A549 (cell line): ENCODE measurements at regions not wholly inside any gene's neighbourhood (a gene's known extent, or its start where the extent isn't known, plus 50 kb on each side); places are given as distances from the start of the nearest gene placed in this dataset.

Experiments used
- ATAC-seq, 2 experiments: fragments of 200-7000 bp in 1 of 2; fragments of >200 bp in 1 of 2; cut with Nextera tagmentation in 1 of 2; cut with Tn5 transposase in 1 of 2; 3 replicates each; pipeline versions ENCODE4 v1.8.0 to v1.9.1; 2018 to 2020; ENCODE audit warnings: mild to moderate bottlenecking in 1 of 2, moderate library complexity in 1 of 2
- CTCF ChIA-PET: fragments of 300-600 bp; sonication (Branson Sonifier 250); formaldehyde crosslinking; extraction: SDS; loops from one replicate; lab custom pipeline; 2021; ENCODE audit warnings: antibody characterized with exemption, inconsistent platforms; lab: Yijun Ruan, JAX
- POLR2A ChIA-PET: fragments of 350-600 bp; formaldehyde crosslinking; extraction: SDS; loops from one replicate; lab custom pipeline; 2021; ENCODE audit warnings: antibody characterized with exemption, inconsistent platforms; lab: Yijun Ruan, JAX
- DNase-seq, 2 experiments: peaks; one replicate each; pipeline versions ENCODE4 v3.0.0 to v3.0.0-alpha.2; 2011 to 2016; ENCODE audit warnings: low read depth in 1 of 2, low spot score in 1 of 2
- FAIRE-seq: peaks from 2 replicates; lab custom pipeline; 2011; peaks lifted over from hg19 to GRCh38; lab: Jason Lieb, UNC
- H3K27ac ChIP-seq, 2 experiments: fragments of >200 bp; sonication (Bioruptor Twin); formaldehyde crosslinking; 3 replicates each; pipeline ENCODE4 v1.5.1; 2016 to 2017
- H3K4me1 ChIP-seq: fragments of >200 bp; sonication (Bioruptor Twin); formaldehyde crosslinking; 3 replicates; pipeline ENCODE4 v1.6.1; 2016
- H3K4me2 ChIP-seq: fragments of >200 bp; sonication (Bioruptor Twin); formaldehyde crosslinking; 3 replicates; pipeline ENCODE4 v1.6.1; 2016
- H3K4me3 ChIP-seq: fragments of >200 bp; sonication (Bioruptor Twin); formaldehyde crosslinking; 3 replicates; pipeline ENCODE4 v1.5.1; 2016
- H3K9me3 ChIP-seq: fragments of >200 bp; sonication (Bioruptor Twin); formaldehyde crosslinking; 3 replicates; pipeline ENCODE4 v1.6.1; 2016
- CBX2 ChIP-seq: fragments of 200-600 bp; sonication (generic); IDR thresholded peaks from 2 replicates; pipeline ENCODE4 v1.6.1; 2016; ENCODE audit warnings: low read depth, mild to moderate bottlenecking, borderline replicate concordance
- CBX8 ChIP-seq: fragments of 200-600 bp; sonication (generic); IDR thresholded peaks from 2 replicates; pipeline ENCODE4 v1.6.1; 2016
- CEBPB ChIP-seq, 2 experiments: fragments of >200 bp in 1 of 2; sonication (Bioruptor Twin) in 1 of 2; formaldehyde crosslinking in 1 of 2; IDR thresholded peaks; 2 replicates each; pipeline ENCODE4 v1.6.1; 2012 to 2016
- CHD4 ChIP-seq: fragments of 200-600 bp; sonication (generic); IDR thresholded peaks from 2 replicates; pipeline ENCODE4 v1.6.1; 2016; ENCODE audit warnings: antibody characterized with exemption, mild to moderate bottlenecking, borderline replicate concordance
- EHMT2 ChIP-seq: fragments of 200-600 bp; sonication (generic); IDR thresholded peaks from 2 replicates; pipeline ENCODE4 v1.6.1; 2016; ENCODE audit warnings: antibody characterized with exemption, low read depth, mild to moderate bottlenecking, moderate library complexity
- EP300 ChIP-seq, 2 experiments: fragments of >200 bp; sonication (Bioruptor Twin); formaldehyde crosslinking; IDR thresholded peaks; 2 replicates in 1 of 2; 3 replicates in 1 of 2; pipeline ENCODE4 v1.6.1; 2016 to 2017
- ESRRA ChIP-seq: fragments of 150-350 bp; IDR thresholded peaks from 2 replicates; pipeline ENCODE4 v1.6.1; 2014; ENCODE audit warnings: mild to moderate bottlenecking, low read length, borderline replicate concordance
- FOSB ChIP-seq: fragments of 250-450 bp; sonication (Bioruptor Pico); IDR thresholded peaks from 2 replicates; pipeline ENCODE4 v1.5.0; 2020; ENCODE audit warnings: mild to moderate bottlenecking, moderate library complexity
- FOSL2 ChIP-seq, 2 experiments: fragments of 450-650 bp in 1 of 2; fragments of >200 bp in 1 of 2; sonication (Bioruptor Twin) in 1 of 2; formaldehyde crosslinking; IDR thresholded peaks; 2 replicates each; pipeline versions ENCODE4 v1.5.0 to v1.6.1; 2016 to 2020; ENCODE audit warnings: mild to moderate bottlenecking in 1 of 2, moderate library complexity in 1 of 2
- FOXS1 ChIP-seq: fragments of 250-450 bp; sonication (Bioruptor Pico); IDR thresholded peaks from 2 replicates; pipeline ENCODE4 v1.5.0; 2020; ENCODE audit warnings: mild to moderate bottlenecking, moderate library complexity
- GATA3 ChIP-seq: IDR thresholded peaks from 2 replicates; pipeline ENCODE4 v1.6.1; 2012; ENCODE audit warnings: borderline replicate concordance
- JUNB ChIP-seq: fragments of >200 bp; sonication (Bioruptor Twin); formaldehyde crosslinking; IDR thresholded peaks from 2 replicates; pipeline ENCODE4 v1.6.1; 2016
- KDM1A ChIP-seq: fragments of 200-600 bp; sonication (generic); IDR thresholded peaks from 2 replicates; pipeline ENCODE4 v1.6.1; 2016; ENCODE audit warnings: low read depth, mild to moderate bottlenecking
- MAZ ChIP-seq: fragments of 150-350 bp; IDR thresholded peaks from 2 replicates; pipeline ENCODE4 v1.6.1; 2014; ENCODE audit warnings: antibody characterized with exemption, low read depth, low read length, borderline replicate concordance
- POLR2A ChIP-seq: IDR thresholded peaks from 2 replicates; pipeline ENCODE4 v1.6.1; 2012; ENCODE audit warnings: mild to moderate bottlenecking, low read length
- RARB ChIP-seq: fragments of 250-450 bp; sonication (Bioruptor Pico); IDR thresholded peaks from 2 replicates; pipeline ENCODE4 v1.8.0; 2021; ENCODE audit warnings: mild to moderate bottlenecking, moderate library complexity
- RCOR1 ChIP-seq: fragments of 150-350 bp; IDR thresholded peaks from 2 replicates; pipeline ENCODE4 v1.6.1; 2014; ENCODE audit warnings: antibody characterized with exemption, low read length, low read depth
- RFX5 ChIP-seq: fragments of 450-650 bp; IDR thresholded peaks from 2 replicates; pipeline ENCODE4 v1.7.1; 2014; ENCODE audit warnings: antibody characterized with exemption, mild to moderate bottlenecking, moderate library complexity
- RNF2 ChIP-seq: fragments of 200-600 bp; sonication (generic); IDR thresholded peaks from 2 replicates; pipeline ENCODE4 v1.6.1; 2016; ENCODE audit warnings: low read depth, mild to moderate bottlenecking, antibody characterized with exemption, moderate library complexity, borderline replicate concordance
- SMC3 ChIP-seq: fragments of >200 bp; sonication (Bioruptor Twin); formaldehyde crosslinking; IDR thresholded peaks from 3 replicates; pipeline ENCODE4 v1.6.1; 2018; ENCODE audit warnings: inconsistent platforms
- SREBF2 ChIP-seq: fragments of 450-650 bp; IDR thresholded peaks from 2 replicates; pipeline ENCODE4 v1.6.1; 2014; ENCODE audit warnings: mild to moderate bottlenecking, moderate library complexity
- TP53 ChIP-seq: fragments of 250-450 bp; sonication (Bioruptor Pico); IDR thresholded peaks from 2 replicates; pipeline ENCODE4 v1.5.0; 2021; ENCODE audit warnings: mild to moderate bottlenecking, moderate library complexity
- ZSCAN20 ChIP-seq: fragments of 250-450 bp; sonication (Bioruptor Pico); IDR thresholded peaks from 2 replicates; pipeline ENCODE4 v1.8.0; 2022; ENCODE audit warnings: mild to moderate bottlenecking, moderate library complexity
- WGBS: methylation state at CpG from one replicate; pipeline ENCODE4 v1.1.6; 2017; ENCODE audit errors: missing lambda C conversion rate; 5-methylcytosine and 5-hydroxymethylcytosine counted together
- TF ChIP-seq, protein P1 (sequence below): fragments of 150-350 bp; IDR thresholded peaks from 2 replicates; pipeline ENCODE4 v1.6.1; 2014; ENCODE audit warnings: low read depth, mild to moderate bottlenecking, low read length
- TF ChIP-seq, protein P2 (sequence below): IDR thresholded peaks from 2 replicates; pipeline ENCODE4 v1.6.1; 2012
- TF ChIP-seq, protein P3 (sequence below): fragments of 250-450 bp; sonication (Bioruptor Pico); IDR thresholded peaks from 2 replicates; pipeline ENCODE4 v1.5.0; 2021; ENCODE audit warnings: mild to moderate bottlenecking, moderate library complexity, borderline replicate concordance

DNA sequence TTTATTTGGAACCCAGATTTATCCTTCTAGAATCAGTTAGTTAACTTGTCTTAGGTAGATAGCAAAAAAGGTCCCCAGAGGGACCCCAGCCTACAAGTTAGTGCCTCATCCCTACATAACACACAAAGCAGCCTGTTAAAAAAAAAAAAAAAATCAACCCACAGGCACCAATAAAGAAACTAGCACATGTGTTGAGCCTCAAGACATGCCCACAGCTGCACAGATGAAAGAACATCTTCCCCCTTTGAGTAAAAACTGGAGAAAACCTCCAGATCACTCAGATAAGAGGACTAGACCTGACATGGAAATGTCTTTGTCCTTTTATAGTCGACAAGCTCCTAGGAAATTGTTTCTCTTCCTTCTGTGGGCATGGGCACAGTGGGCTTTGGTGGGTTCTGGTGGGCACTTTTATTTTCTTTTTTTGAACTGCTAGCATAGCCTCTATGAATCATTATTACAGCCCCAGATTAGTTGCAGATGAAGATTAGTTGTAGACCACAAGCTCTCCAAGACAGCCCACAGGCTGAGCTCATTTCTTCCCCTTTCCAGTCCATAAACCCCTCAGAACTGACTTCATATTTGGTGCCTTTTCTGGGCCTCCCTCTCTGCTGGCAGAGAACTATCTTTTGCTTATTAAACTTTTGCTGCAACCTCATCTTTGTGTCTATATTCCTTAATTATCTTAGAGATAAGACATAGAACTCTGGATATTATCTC lies 427.1 kb downstream of the KDM5D start:
- H3K4me3 ChIP-seq: no peak overlapping the region
- POLR2A ChIA-PET: no interaction called here
- no peak overlapping the region for H3K4me2 ChIP-seq
- DNase-seq (no peak), FAIRE-seq (no peak), ATAC-seq (no peak)
- H3K27ac ChIP-seq: no peak overlapping the region
- H3K4me1 ChIP-seq: no peaks in the 10 kb centered on the region
- WGBS: 0% methylated on average over 1 of the region's 1 CpG
- no peaks in the 10 kb centered on the region for H3K9me3 ChIP-seq
- CTCF ChIA-PET: no interaction called here
- TF ChIP-seq, protein P1, sequence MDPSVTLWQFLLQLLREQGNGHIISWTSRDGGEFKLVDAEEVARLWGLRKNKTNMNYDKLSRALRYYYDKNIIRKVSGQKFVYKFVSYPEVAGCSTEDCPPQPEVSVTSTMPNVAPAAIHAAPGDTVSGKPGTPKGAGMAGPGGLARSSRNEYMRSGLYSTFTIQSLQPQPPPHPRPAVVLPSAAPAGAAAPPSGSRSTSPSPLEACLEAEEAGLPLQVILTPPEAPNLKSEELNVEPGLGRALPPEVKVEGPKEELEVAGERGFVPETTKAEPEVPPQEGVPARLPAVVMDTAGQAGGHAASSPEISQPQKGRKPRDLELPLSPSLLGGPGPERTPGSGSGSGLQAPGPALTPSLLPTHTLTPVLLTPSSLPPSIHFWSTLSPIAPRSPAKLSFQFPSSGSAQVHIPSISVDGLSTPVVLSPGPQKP: no peak
- TF ChIP-seq EHMT2 (no peak), RFX5 (no peak), RCOR1 (no peak), RNF2 (no peak), CBX2 (no peak), CHD4 (no peak), CEBPB (IDR thresholded peaks at IDR 0.05) (no peak), FOSL2 (IDR thresholded peaks at IDR 0.05) (no peak), FOSL2 (CRISPR knock-in tag; IDR thresholded peaks at IDR 0.05) (no peak), CBX8 (no peak), EP300 (IDR thresholded peaks at IDR 0.05) (no peak), RARB (CRISPR knock-in tag) (no peak), KDM1A (no peak)

DNA sequence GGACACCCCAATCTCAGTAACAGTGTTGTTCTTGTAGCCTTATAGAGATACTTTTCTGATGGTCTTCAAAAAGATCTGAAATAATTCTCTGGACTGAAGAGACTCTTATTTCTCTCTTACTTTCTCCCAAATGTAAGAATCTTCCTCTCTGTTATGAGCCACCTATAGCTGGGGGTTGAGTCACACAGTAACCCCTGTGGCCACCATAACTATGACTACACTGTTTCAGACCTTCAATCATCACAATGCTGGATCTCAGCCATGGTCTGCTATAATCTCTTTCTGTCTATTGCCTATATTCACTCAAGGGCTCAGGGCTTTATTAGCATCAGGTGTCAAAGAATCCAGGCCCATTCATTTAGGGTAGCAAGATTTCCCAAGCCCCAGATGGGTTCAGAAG lies 436.9 kb downstream of the KDM5D start:
- H3K9me3 ChIP-seq: no peaks in the 10 kb centered on the region
- H3K4me3 ChIP-seq: no peak overlapping the region
- no peak overlapping the region for H3K27ac ChIP-seq
- DNase-seq: no peak
- FAIRE-seq: no peak
- H3K4me1 ChIP-seq: no peaks in the 10 kb centered on the region
- ATAC-seq: no peak
- CTCF ChIA-PET: no interaction called here
- no peak overlapping the region for H3K4me2 ChIP-seq
- POLR2A ChIA-PET: no interaction called here
- no peak for TF ChIP-seq TP53 (CRISPR knock-in tag)
- TF ChIP-seq SREBF2: no peak

DNA sequence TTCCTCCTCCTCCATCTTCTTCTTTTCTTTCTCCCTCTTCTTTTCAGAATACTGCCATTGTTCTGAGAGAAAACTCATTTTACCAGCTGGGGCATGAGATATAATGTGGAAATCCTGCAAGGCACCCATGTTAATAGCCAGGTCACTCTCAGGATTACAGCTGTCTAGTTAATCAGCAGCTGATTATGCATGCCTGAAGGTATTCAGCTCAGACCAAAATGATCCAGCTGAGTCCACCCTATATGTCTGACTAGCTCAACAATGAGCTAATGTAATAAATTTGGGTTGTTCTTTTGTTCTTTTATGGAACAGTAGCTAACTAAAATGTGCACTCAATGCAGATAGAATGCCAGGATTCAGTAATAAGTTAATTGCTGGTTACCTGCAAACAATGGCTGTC lies 441.4 kb downstream of the KDM5D start:
- no peak for ATAC-seq
- ChIA-PET POLR2A (no interaction called here), CTCF (no interaction called here)
- Histone ChIP-seq H3K4me2 (no peak overlapping the region), H3K27ac (no peak overlapping the region), H3K4me3 (no peak overlapping the region), H3K4me1 (no peaks in the 10 kb centered on the region), H3K9me3 (no peaks in the 10 kb centered on the region)
- no peak for FAIRE-seq
- no peak for DNase-seq
- TF ChIP-seq POLR2A: no peak
- no peak for TF ChIP-seq GATA3
- no peak for TF ChIP-seq ZSCAN20 (CRISPR knock-in tag)
- TF ChIP-seq SMC3: no peak
- no peak for TF ChIP-seq MAZ
- TF ChIP-seq, protein P2, sequence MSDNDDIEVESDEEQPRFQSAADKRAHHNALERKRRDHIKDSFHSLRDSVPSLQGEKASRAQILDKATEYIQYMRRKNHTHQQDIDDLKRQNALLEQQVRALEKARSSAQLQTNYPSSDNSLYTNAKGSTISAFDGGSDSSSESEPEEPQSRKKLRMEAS: no peak
- TF ChIP-seq ESRRA: no peak
- TF ChIP-seq FOSB (CRISPR knock-in tag): no peak
- no peak for TF ChIP-seq SREBF2
- no peak for TF ChIP-seq RARB (CRISPR knock-in tag)
- no peak for TF ChIP-seq JUNB
- TF ChIP-seq, protein P3, sequence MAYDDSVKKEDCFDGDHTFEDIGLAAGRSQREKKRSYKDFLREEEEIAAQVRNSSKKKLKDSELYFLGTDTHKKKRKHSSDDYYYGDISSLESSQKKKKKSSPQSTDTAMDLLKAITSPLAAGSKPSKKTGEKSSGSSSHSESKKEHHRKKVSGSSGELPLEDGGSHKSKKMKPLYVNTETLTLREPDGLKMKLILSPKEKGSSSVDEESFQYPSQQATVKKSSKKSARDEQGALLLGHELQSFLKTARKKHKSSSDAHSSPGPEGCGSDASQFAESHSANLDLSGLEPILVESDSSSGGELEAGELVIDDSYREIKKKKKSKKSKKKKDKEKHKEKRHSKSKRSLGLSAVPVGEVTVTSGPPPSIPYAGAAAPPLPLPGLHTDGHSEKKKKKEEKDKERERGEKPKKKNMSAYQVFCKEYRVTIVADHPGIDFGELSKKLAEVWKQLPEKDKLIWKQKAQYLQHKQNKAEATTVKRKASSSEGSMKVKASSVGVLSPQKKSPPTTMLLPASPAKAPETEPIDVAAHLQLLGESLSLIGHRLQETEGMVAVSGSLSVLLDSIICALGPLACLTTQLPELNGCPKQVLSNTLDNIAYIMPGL (CRISPR knock-in tag): no peak
- TF ChIP-seq FOXS1 (CRISPR knock-in tag): no peak
